ENCODE measurements at regions not wholly inside any gene's neighbourhood (a gene's known extent, or its start where the extent isn't known, plus 50 kb on each side); places are given as distances from the start of the nearest gene placed in this dataset.

DNA sequence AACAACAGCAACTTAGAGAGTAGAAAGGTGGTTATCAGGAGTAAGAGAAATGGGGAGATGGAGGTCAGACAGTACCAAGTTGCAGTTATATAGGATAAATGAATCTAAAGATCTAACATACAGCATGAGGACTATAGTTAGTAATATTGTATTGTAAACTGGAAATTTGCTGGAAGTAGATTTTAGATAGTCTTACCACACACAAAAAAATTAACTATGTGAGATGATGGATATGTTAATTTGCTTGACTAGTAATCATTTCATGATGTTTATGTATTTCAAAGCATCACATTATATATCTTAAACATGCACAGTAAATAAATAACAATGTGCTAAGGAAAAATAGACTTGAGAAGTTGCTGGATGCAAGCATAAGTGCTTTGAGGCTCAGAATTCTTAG lies 622.1 kb downstream of the CCDC171 start:
- TF ChIP-seq CTCF (IDR thresholded peaks at IDR 0.05) (no peak), EZH2phosphoT487 (IDR thresholded peaks at IDR 0.05) (no peak)
